Stimulated activated CD4-positive, alpha-beta T cell treated with anti-CD3 and anti-CD28 coated beads, Interleukin-15, amount 100 ng/mL, for 48 hours (primary cell): ENCODE measurements at regions not wholly inside any gene's neighbourhood (a gene's known extent, or its start where the extent isn't known, plus 50 kb on each side); places are given as distances from the start of the nearest gene placed in this dataset.

Experiments
- DNase-seq, 2 donors: peaks; one replicate each; pipeline ENCODE4 v3.0.0-alpha.2; 2020; ENCODE audit warnings: low read depth in 2 of 2

- no peak for DNase-seq
These were observed 973.0 kb downstream of the KCNJ2 start for GRCh38 chr17:71142333-71142732.

GRCh38 chr17:71145486-71145885, 975.3 kb upstream of the SOX9 start:
- DNase-seq: no peak

GRCh38 chr17:71147906-71148305, 972.9 kb upstream of the SOX9 start:
- DNase-seq: no peak

- no peak for DNase-seq
These were observed 971.2 kb upstream of the SOX9 start for GRCh38 chr17:71149607-71150006.

GRCh38 chr17:71157297-71157696, 963.5 kb upstream of the SOX9 start:
- no peak for DNase-seq

- DNase-seq: no peak
These were observed 962.4 kb upstream of the SOX9 start for GRCh38 chr17:71158437-71158836.

- DNase-seq: no peak
These were observed 957.6 kb upstream of the SOX9 start for GRCh38 chr17:71163121-71163812.

- DNase-seq: no peak
These were observed 957.1 kb upstream of the SOX9 start for GRCh38 chr17:71163813-71164122.

GRCh38 chr17:71164561-71164960, 956.3 kb upstream of the SOX9 start:
- no peak for DNase-seq

- no peak for DNase-seq
These were observed 954.5 kb upstream of the SOX9 start for GRCh38 chr17:71166311-71166710.

- DNase-seq: no peak
These were observed 952.6 kb upstream of the SOX9 start for GRCh38 chr17:71168053-71168741.

GRCh38 chr17:71170070-71170469, 950.8 kb upstream of the SOX9 start:
- no peak for DNase-seq

- no peak for DNase-seq
These were observed 949.5 kb upstream of the SOX9 start for GRCh38 chr17:71171270-71171669.

- no peak for DNase-seq
These were observed 946.8 kb upstream of the SOX9 start for GRCh38 chr17:71173991-71174390.

GRCh38 chr17:71176331-71176730, 944.5 kb upstream of the SOX9 start:
- DNase-seq: no peak

- DNase-seq: no peak
These were observed 943.8 kb upstream of the SOX9 start for GRCh38 chr17:71176928-71177443.

- no peak for DNase-seq
These were observed 939.9 kb upstream of the SOX9 start for GRCh38 chr17:71180801-71181385.

GRCh38 chr17:71183066-71183660, 937.7 kb upstream of the SOX9 start:
- no peak for DNase-seq

- DNase-seq: no peak
These were observed 936.1 kb upstream of the SOX9 start for GRCh38 chr17:71184716-71185115.

GRCh38 chr17:71187145-71187878, 933.5 kb upstream of the SOX9 start:
- no peak for DNase-seq

GRCh38 chr17:71188811-71189492, 931.9 kb upstream of the SOX9 start:
- no peak for DNase-seq

GRCh38 chr17:71189493-71189831, 931.4 kb upstream of the SOX9 start:
- DNase-seq: no peak
